ENCODE measurements at regions not wholly inside any gene's neighbourhood (a gene's known extent, or its start where the extent isn't known, plus 50 kb on each side); places are given as distances from the start of the nearest gene placed in this dataset.

- TF ChIP-seq, protein P1, sequence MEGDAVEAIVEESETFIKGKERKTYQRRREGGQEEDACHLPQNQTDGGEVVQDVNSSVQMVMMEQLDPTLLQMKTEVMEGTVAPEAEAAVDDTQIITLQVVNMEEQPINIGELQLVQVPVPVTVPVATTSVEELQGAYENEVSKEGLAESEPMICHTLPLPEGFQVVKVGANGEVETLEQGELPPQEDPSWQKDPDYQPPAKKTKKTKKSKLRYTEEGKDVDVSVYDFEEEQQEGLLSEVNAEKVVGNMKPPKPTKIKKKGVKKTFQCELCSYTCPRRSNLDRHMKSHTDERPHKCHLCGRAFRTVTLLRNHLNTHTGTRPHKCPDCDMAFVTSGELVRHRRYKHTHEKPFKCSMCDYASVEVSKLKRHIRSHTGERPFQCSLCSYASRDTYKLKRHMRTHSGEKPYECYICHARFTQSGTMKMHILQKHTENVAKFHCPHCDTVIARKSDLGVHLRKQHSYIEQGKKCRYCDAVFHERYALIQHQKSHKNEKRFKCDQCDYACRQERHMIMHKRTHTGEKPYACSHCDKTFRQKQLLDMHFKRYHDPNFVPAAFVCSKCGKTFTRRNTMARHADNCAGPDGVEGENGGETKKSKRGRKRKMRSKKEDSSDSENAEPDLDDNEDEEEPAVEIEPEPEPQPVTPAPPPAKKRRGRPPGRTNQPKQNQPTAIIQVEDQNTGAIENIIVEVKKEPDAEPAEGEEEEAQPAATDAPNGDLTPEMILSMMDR (IDR thresholded peaks at IDR 0.05; ENCODE audit: low read depth, low read length), result no peak
- ChIA-PET POLR2A (no interaction called here), CTCF (no interaction called here)
- DNase-seq (ENCODE audit: low read depth, low spot score), result no peak
- no peak overlapping the region for H3K4me3 ChIP-seq (ENCODE audit: low read depth, low read length)
- peaks cover 3% of the 10 kb centered on the region for H3K9me3 ChIP-seq (ENCODE audit: control insufficient read depth, insufficient read depth, low read length)
- H3K27ac ChIP-seq (ENCODE audit: low read depth, low read length), result no peak overlapping the region
- no peaks in the 10 kb centered on the region for H3K27me3 ChIP-seq (ENCODE audit: control insufficient read depth, insufficient read depth, low read length)
Measured at GRCh38 chr14:81632157-81632556, 98.5 kb upstream of the SEL1L start.

DNA sequence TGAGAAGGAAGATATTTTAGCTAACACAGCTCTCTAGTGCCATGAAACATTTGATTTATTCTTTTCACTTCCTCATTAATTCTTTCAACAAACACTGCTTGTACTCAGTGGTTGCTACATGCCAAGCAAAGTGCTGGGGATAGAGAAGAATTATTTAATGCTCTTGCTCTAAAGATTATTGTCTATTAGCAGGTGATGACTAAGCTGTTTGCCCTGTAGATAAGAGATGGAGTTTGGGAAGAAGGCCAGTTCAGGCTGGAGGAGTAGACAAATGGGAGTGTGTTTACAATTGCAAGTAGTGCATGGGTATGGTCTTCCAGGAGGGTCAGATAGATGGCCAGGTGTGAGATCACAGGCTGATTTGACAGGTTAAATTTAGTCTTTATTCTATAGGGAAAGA lies 99.8 kb upstream of the SEL1L start:
- CTCF ChIA-PET, result no interaction called here
- H3K27ac ChIP-seq (ENCODE audit: low read depth, low read length), result no peak overlapping the region
- POLR2A ChIA-PET, result no interaction called here

GRCh38 chr14:81637639-81638038 lies 104.0 kb upstream of the SEL1L start:
- H3K9me3 ChIP-seq (ENCODE audit: control insufficient read depth, insufficient read depth, low read length), result peaks cover 19% of the 10 kb centered on the region
- ChIA-PET CTCF (no interaction called here), POLR2A (no interaction called here)
- TF ChIP-seq, protein P1 (IDR thresholded peaks at IDR 0.05; ENCODE audit: low read depth, low read length), result no peak
- H3K27ac ChIP-seq (ENCODE audit: low read depth, low read length), result no peak overlapping the region
- DNase-seq (ENCODE audit: low read depth, low spot score), result no peak
- H3K27me3 ChIP-seq (ENCODE audit: control insufficient read depth, insufficient read depth, low read length), result no peaks in the 10 kb centered on the region
- H3K4me3 ChIP-seq (ENCODE audit: low read depth, low read length), result no peak overlapping the region

More for the DNA sequence above, 99.8 kb upstream of the SEL1L start:
- no peak for DNase-seq (ENCODE audit: low read depth, low spot score)
- Histone ChIP-seq H3K9me3 (ENCODE audit: control insufficient read depth, insufficient read depth, low read length) (peaks cover 7% of the 10 kb centered on the region), H3K4me3 (ENCODE audit: low read depth, low read length) (no peak overlapping the region), H3K27me3 (ENCODE audit: control insufficient read depth, insufficient read depth, low read length) (no peaks in the 10 kb centered on the region)
- TF ChIP-seq, protein P1 (IDR thresholded peaks at IDR 0.05; ENCODE audit: low read depth, low read length), result no peak

GRCh38 chr14:81638656-81639280 lies 105.1 kb upstream of the SEL1L start:
- no peaks in the 10 kb centered on the region for H3K27me3 ChIP-seq (ENCODE audit: control insufficient read depth, insufficient read depth, low read length)
- H3K9me3 ChIP-seq (ENCODE audit: control insufficient read depth, insufficient read depth, low read length), result peaks cover 23% of the 10 kb centered on the region
- CTCF ChIA-PET, result no interaction called here
- no peak overlapping the region for H3K27ac ChIP-seq (ENCODE audit: low read depth, low read length)
- TF ChIP-seq, protein P1 (IDR thresholded peaks at IDR 0.05; ENCODE audit: low read depth, low read length), result no peak
- H3K4me3 ChIP-seq (ENCODE audit: low read depth, low read length), result no peak overlapping the region
- DNase-seq (ENCODE audit: low read depth, low spot score), result no peak
- POLR2A ChIA-PET, result no interaction called here

GRCh38 chr14:81653626-81654025 lies 120.0 kb upstream of the SEL1L start:
- H3K9me3 ChIP-seq (ENCODE audit: control insufficient read depth, insufficient read depth, low read length), result peaks cover 13% of the 10 kb centered on the region
- no peak for DNase-seq (ENCODE audit: low read depth, low spot score)
- ChIA-PET CTCF (no interaction called here), POLR2A (no interaction called here)
- no peak overlapping the region for H3K27ac ChIP-seq (ENCODE audit: low read depth, low read length)
- no peak overlapping the region for H3K4me3 ChIP-seq (ENCODE audit: low read depth, low read length)
- TF ChIP-seq, protein P1 (IDR thresholded peaks at IDR 0.05; ENCODE audit: low read depth, low read length), result no peak
- no peaks in the 10 kb centered on the region for H3K27me3 ChIP-seq (ENCODE audit: control insufficient read depth, insufficient read depth, low read length)
